Keratinocyte (primary cell): ENCODE measurements at regions not wholly inside any gene's neighbourhood (a gene's known extent, or its start where the extent isn't known, plus 50 kb on each side); places are given as distances from the start of the nearest gene placed in this dataset.

Source experiments
- DNase-seq: peaks from one replicate; pipeline ENCODE4 v3.0.0-alpha.2; 2011; ENCODE audit warnings: low read depth, missing footprints, low spot score
- FAIRE-seq: peaks from 2 replicates; lab custom pipeline; 2011; peaks lifted over from hg19 to GRCh38; lab: Jason Lieb, UNC
- H2AFZ ChIP-seq: 2 replicates; pipeline ENCODE4 v1.6.0; 2012; ENCODE audit warnings: low read length, control low read depth, inconsistent platforms; ENCODE audit not compliant: control insufficient read depth
- H3K27ac ChIP-seq: 2 replicates; pipeline ENCODE4 v1.5.1; 2011; ENCODE audit warnings: low read length; ENCODE audit not compliant: control insufficient read depth, insufficient read depth
- H3K27me3 ChIP-seq: 3 replicates; pipeline ENCODE4 v1.6.0; 2011; ENCODE audit warnings: low read length; ENCODE audit not compliant: control insufficient read depth, insufficient read depth; ENCODE audit errors: extremely low read depth
- H3K36me3 ChIP-seq, 2 experiments: 2 replicates in 1 of 2; 3 replicates in 1 of 2; pipeline ENCODE4 v1.5.1; 2011; ENCODE audit warnings: low read length in 2 of 2, mild to moderate bottlenecking in 1 of 2; ENCODE audit not compliant: control insufficient read depth in 2 of 2, insufficient read depth in 2 of 2; ENCODE audit errors: extremely low read depth in 1 of 2
- H3K4me1 ChIP-seq: 3 replicates; pipeline ENCODE4 v1.5.1; 2011; ENCODE audit warnings: low read length; ENCODE audit not compliant: control insufficient read depth, insufficient read depth; ENCODE audit errors: extremely low read depth
- H3K4me2 ChIP-seq: 3 replicates; pipeline ENCODE4 v1.6.0; 2011; ENCODE audit warnings: low read depth, low read length; ENCODE audit not compliant: control insufficient read depth, insufficient read depth; ENCODE audit errors: extremely low read depth
- H3K4me3 ChIP-seq, 3 experiments: fragments of 200-600 bp in 1 of 3; sonication (generic) in 1 of 3; 2 replicates in 2 of 3; 3 replicates in 1 of 3; pipeline ENCODE4 v1.5.1; 2011 to 2016; ENCODE audit warnings: low read length in 3 of 3, mild to moderate bottlenecking in 3 of 3, control low read depth in 2 of 3, inconsistent platforms in 1 of 3, low read depth in 1 of 3, mixed read lengths in 1 of 3, mixed run types in 1 of 3, moderate library complexity in 1 of 3; ENCODE audit not compliant: control insufficient read depth in 2 of 3, insufficient read depth in 2 of 3; ENCODE audit errors: extremely low read depth in 1 of 3
- H3K79me2 ChIP-seq: 2 replicates; pipeline ENCODE4 v1.6.0; 2012; ENCODE audit warnings: low read length; ENCODE audit not compliant: control insufficient read depth, insufficient read depth
- H3K9ac ChIP-seq: 3 replicates; pipeline ENCODE4 v1.6.0; 2011; ENCODE audit warnings: low read length; ENCODE audit not compliant: control insufficient read depth, insufficient read depth; ENCODE audit errors: extremely low read depth
- H3K9me1 ChIP-seq: 3 replicates; pipeline ENCODE4 v1.6.0; 2011; ENCODE audit warnings: low read length; ENCODE audit not compliant: control insufficient read depth, insufficient read depth; ENCODE audit errors: extremely low read depth
- H3K9me3 ChIP-seq: 2 replicates; pipeline ENCODE4 v1.5.1; 2012; ENCODE audit warnings: low read depth, low read length; ENCODE audit not compliant: control insufficient read depth
- H4K20me1 ChIP-seq: 3 replicates; pipeline ENCODE4 v1.6.0; 2011; ENCODE audit warnings: low read length; ENCODE audit not compliant: control insufficient read depth, insufficient read depth; ENCODE audit errors: extremely low read depth
- CTCF ChIP-seq, 3 experiments: IDR thresholded peaks in 1 of 3; conservative IDR thresholded peaks in 1 of 3; optimal IDR thresholded peaks in 1 of 3; 2 replicates in 2 of 3; 3 replicates in 1 of 3; pipeline versions ENCODE3 to v1.5.1; 2011; ENCODE audit warnings: low read length in 3 of 3, mild to moderate bottlenecking in 3 of 3, moderate library complexity in 2 of 3, control low read depth in 1 of 3, inconsistent platforms in 1 of 3; ENCODE audit not compliant: insufficient read depth in 2 of 3; ENCODE audit errors: extremely low read depth in 1 of 3
- EZH2 ChIP-seq: IDR thresholded peaks from one replicate; pipeline ENCODE4 v1.6.1; 2012; ENCODE audit warnings: inconsistent platforms, mild to moderate bottlenecking, low read length, moderate library complexity
- dilution Hi-C: fragments of 300-500 bp; cut with MboI; formaldehyde crosslinking; loops from one replicate; pipeline ENCODE4 v1.7.0; 2020; ENCODE audit warnings: low sequenced_read_pairs; ENCODE audit not compliant: extremely low pct_ligation_motif_present

GRCh38 chr5:109570362-109570874, 119.3 kb upstream of the MAN2A1 start:
- Histone ChIP-seq H2AFZ (no peak overlapping the region), H3K4me3 (no peak overlapping the region), H3K9ac (no peak overlapping the region), H3K27me3 (no peaks in the 10 kb centered on the region), H3K9me1 (no peaks in the 10 kb centered on the region), H3K4me2 (no peak overlapping the region), H4K20me1 (no peaks in the 10 kb centered on the region), H3K79me2 (no peaks in the 10 kb centered on the region), H3K36me3 (no peaks in the 10 kb centered on the region), H3K9me3 (no peaks in the 10 kb centered on the region), H3K27ac (no peak overlapping the region), H3K4me1 (peaks cover 8% of the 10 kb centered on the region)
- FAIRE-seq = no peak
- TF ChIP-seq CTCF (optimal IDR thresholded peaks at IDR 0.05 in 1 of 3, IDR thresholded peaks at IDR 0.05 in 1 of 3, conservative IDR thresholded peaks at IDR 0.05 in 1 of 3; ENCODE audit: extremely low read depth in 1 of 3, insufficient read depth in 2 of 3, low read length in 3 of 3) = no peak
- no peak for TF ChIP-seq EZH2
- DNase-seq = no peak
- dilution Hi-C loops = no loop called here

- Histone ChIP-seq H3K27me3 (no peaks in the 10 kb centered on the region), H3K9me1 (no peaks in the 10 kb centered on the region), H3K4me3 (no peak overlapping the region), H3K36me3 (no peaks in the 10 kb centered on the region), H3K4me2 (no peak overlapping the region), H3K9me3 (no peaks in the 10 kb centered on the region), H3K27ac (no peak overlapping the region), H3K4me1 (peaks cover 8% of the 10 kb centered on the region), H3K9ac (no peak overlapping the region), H3K79me2 (no peaks in the 10 kb centered on the region), H4K20me1 (no peaks in the 10 kb centered on the region), H2AFZ (no peak overlapping the region)
- TF ChIP-seq EZH2 = no peak
- no peak for TF ChIP-seq CTCF (optimal IDR thresholded peaks at IDR 0.05 in 1 of 3, IDR thresholded peaks at IDR 0.05 in 1 of 3, conservative IDR thresholded peaks at IDR 0.05 in 1 of 3; ENCODE audit: extremely low read depth in 1 of 3, insufficient read depth in 2 of 3, low read length in 3 of 3)
- no peak for DNase-seq
- peak; percentile 80 for FAIRE-seq
- dilution Hi-C loops = no loop called here
Measured at GRCh38 chr5:109567374-109568044, 122.2 kb upstream of the MAN2A1 start.
